Duodenal mucosa (tissue), 2 donors: ENCODE measurements at regions not wholly inside any gene's neighbourhood (a gene's known extent, or its start where the extent isn't known, plus 50 kb on each side); places are given as distances from the start of the nearest gene placed in this dataset.
"Not testable (repeated sequence)": the region's sequence is repeated elsewhere in the genome, so short reads cannot be mapped to it uniquely, and the experiment has no call there.

Source experiments
- H3K27ac ChIP-seq: one replicate; pipeline ENCODE4 v1.7.0; 2013; ENCODE audit warnings: low read depth, low read length
- H3K27me3 ChIP-seq, 2 donors: one replicate each; pipeline ENCODE4 v1.7.0; 2013; ENCODE audit warnings: low read length in 2 of 2, control low read depth in 1 of 2; ENCODE audit not compliant: insufficient read depth in 2 of 2, control insufficient read depth in 1 of 2
- H3K36me3 ChIP-seq, 2 donors: one replicate each; pipeline ENCODE4 v1.7.0; 2013; ENCODE audit warnings: low read length in 2 of 2, control low read depth in 1 of 2; ENCODE audit not compliant: insufficient read depth in 2 of 2, control insufficient read depth in 1 of 2
- H3K4me1 ChIP-seq, 2 donors: one replicate each; pipeline ENCODE4 v1.7.0; 2013; ENCODE audit warnings: low read length in 2 of 2, control low read depth in 1 of 2; ENCODE audit not compliant: insufficient read depth in 2 of 2, control insufficient read depth in 1 of 2
- H3K4me3 ChIP-seq, 2 donors: one replicate each; pipeline ENCODE4 v1.7.0; 2013; ENCODE audit warnings: low read length in 2 of 2, low read depth in 1 of 2
- H3K9ac ChIP-seq, 2 donors: one replicate each; pipeline ENCODE4 v1.7.0; 2013; ENCODE audit warnings: low read length in 2 of 2, low read depth in 1 of 2
- H3K9me3 ChIP-seq, 2 donors: one replicate each; pipeline ENCODE4 v1.7.0; 2013; ENCODE audit warnings: low read length in 2 of 2, control low read depth in 1 of 2; ENCODE audit not compliant: control insufficient read depth in 1 of 2

DNA sequence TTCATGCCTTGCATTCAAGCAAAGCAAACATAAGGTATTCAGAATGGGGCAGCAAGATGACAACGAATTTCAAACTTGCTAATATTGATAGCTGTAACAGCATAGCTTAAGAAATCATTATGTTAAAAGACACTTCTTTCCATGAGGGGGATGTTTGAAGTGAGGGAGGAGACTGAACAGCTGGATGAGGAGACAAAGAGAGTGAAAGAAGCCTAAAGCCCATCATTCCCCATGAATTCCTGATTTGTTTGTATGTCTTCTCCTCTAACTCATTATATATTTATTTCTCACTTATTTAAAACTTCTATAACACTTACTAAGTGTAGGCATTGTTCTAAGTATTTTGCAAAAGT lies 125.2 kb upstream of the PBX1 start:
- Histone ChIP-seq H3K9ac (no peak overlapping the region), H3K36me3 (no peaks in the 10 kb centered on the region), H3K27me3 (no peaks in the 10 kb centered on the region), H3K9me3 (no peaks in the 10 kb centered on the region), H3K27ac (no peak overlapping the region), H3K4me1 (no peaks in the 10 kb centered on the region), H3K4me3 (no peak overlapping the region)

DNA sequence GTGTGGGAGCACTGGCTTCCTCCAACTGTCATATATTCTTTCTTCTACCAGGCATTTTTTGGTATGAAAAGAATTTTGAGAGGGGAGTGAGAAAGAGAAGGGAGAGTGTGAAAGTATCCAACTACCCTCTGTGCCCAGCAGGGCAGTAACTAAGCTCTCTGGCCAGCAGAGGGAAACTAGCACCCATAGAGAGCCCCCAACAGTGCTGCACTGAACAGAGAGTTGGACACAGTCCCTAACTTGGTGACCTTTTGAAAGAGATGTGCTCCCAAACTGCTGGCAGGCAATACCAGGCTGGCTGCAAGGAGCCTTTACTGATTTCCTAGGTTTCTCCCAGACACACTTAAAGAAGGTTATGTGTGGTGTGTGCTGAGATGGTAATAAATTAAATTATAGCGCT lies 118.8 kb upstream of the PBX1 start:
- Histone ChIP-seq H3K4me3 (no peak overlapping the region), H3K27me3 (no peaks in the 10 kb centered on the region), H3K36me3 (no peaks in the 10 kb centered on the region), H3K9me3 (no peaks in the 10 kb centered on the region), H3K27ac (no peak overlapping the region), H3K4me1 (no peaks in the 10 kb centered on the region), H3K9ac (no peak overlapping the region)

DNA sequence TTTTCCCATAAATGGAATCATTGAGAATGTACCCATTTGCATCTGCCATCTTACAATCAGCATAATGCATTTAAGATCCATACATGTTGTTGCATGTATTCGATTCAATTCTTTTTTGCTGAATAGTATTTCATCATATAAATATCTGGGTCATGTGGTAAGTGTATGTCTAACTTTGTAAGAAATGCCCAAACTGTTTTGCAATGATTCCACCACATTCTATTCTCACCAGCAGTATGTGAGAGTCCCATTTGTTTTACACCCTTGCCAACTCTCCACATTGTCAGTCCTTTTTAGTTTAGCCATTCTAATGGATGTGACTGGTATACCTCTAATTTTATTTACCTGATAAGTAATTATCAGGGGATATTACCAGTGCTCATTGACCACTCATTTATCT lies 115.8 kb upstream of the PBX1 start:
- Histone ChIP-seq H3K9ac (no peak overlapping the region), H3K4me1 (no peaks in the 10 kb centered on the region), H3K4me3 (no peak overlapping the region), H3K27me3 (no peaks in the 10 kb centered on the region), H3K9me3 (no peaks in the 10 kb centered on the region), H3K27ac (no peak overlapping the region), H3K36me3 (no peaks in the 10 kb centered on the region)

DNA sequence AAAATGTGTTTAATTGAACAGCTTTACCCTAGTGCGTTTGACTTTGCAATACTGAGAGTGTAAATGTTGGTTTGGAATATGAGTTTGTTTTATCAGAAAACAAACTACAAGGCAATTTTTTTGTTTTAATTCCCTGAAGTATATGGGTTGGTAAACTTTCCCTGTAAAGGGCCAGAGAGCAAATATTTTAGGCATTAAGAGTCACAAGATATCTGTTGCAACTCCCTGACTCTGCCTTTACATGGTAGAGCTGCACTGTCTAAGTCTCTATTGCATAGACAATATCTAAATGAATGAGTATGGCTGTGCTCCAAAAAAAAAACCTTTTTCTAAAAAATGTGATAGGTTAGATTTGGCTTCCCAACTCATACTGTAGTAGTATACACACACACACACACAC lies 115.1 kb upstream of the PBX1 start:
- Histone ChIP-seq H3K4me1 (no peaks in the 10 kb centered on the region), H3K27me3 (no peaks in the 10 kb centered on the region), H3K9ac (no peak overlapping the region)

DNA sequence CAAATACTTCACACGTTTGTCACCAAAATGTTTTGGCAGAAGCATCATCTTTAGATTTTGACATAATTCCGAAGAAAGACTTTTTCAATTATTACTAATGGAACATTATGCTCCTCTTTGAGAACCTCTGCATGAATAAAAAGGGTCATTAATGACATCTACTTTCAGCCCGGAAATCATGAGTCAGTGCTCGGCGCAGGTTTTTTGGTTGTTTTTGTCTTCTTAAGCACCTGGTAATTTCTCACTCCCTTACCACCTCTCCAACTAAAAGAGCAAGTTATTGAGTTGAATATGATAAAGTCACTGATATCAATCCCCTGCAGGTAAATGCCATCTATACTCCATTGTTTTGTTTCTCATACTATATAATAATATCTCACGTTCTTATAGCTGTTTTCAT lies 113.0 kb upstream of the PBX1 start:
- Histone ChIP-seq H3K27me3 (no peaks in the 10 kb centered on the region), H3K4me3 (no peak overlapping the region), H3K9ac (no peak overlapping the region)

More for the DNA sequence above, 115.1 kb upstream of the PBX1 start:
- H3K36me3 ChIP-seq: no peaks in the 10 kb centered on the region
- no peaks in the 10 kb centered on the region for H3K9me3 ChIP-seq
- no peak overlapping the region for H3K4me3 ChIP-seq
- no peak overlapping the region for H3K27ac ChIP-seq

DNA sequence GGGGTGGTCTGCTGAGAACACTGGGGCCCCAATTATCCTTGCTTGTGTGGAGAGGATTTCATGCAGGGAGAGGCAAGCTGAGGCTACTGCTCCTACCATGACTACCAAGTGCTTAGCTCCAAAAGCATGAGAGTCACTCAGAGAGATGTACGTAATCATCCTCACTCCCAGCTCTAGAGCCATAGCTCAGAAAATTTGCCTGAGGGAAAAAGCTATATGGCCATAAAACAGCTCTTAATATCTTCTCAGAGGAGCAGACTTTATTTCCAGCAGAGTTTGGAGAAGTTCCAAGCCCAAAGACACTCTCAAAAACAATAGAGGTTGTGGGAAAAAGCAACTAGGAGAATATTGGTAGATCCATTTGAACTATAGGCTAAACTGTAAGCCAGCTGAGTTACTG lies 106.4 kb upstream of the PBX1 start:
- H3K4me1 ChIP-seq: no peaks in the 10 kb centered on the region
- H3K9me3 ChIP-seq: no peaks in the 10 kb centered on the region
- H3K4me3 ChIP-seq: no peak overlapping the region

More for the DNA sequence above, 113.0 kb upstream of the PBX1 start:
- H3K27ac ChIP-seq: no peak overlapping the region
- H3K9me3 ChIP-seq: no peaks in the 10 kb centered on the region
- no peaks in the 10 kb centered on the region for H3K4me1 ChIP-seq
- H3K36me3 ChIP-seq: no peaks in the 10 kb centered on the region

DNA sequence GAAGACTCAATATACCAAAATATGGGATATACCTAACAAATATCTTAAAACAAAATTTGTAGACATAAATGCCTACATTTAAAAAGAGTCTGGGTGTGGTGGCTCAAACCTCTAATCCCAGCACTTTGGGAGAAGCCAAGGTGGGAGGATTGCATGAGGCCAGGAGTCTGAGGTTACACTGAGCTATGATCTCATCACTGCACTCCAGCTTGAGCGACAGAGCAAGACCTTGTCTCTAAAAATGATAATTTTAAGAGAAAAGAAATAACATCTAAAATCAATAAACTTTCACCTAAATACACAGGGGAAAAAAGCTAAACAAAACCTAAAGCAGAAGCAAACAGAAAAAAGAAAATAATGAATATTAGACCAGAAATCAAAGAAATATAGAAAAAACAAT lies 102.7 kb upstream of the PBX1 start:
- H3K27ac ChIP-seq: no peak overlapping the region
- H3K9ac ChIP-seq: no peak overlapping the region
- no peaks in the 10 kb centered on the region for H3K9me3 ChIP-seq
- H3K4me1 ChIP-seq: no peaks in the 10 kb centered on the region
- no peak overlapping the region for H3K4me3 ChIP-seq
- no peaks in the 10 kb centered on the region for H3K27me3 ChIP-seq
- no peaks in the 10 kb centered on the region for H3K36me3 ChIP-seq

More for the DNA sequence above, 106.4 kb upstream of the PBX1 start:
- Histone ChIP-seq H3K27me3 (no peaks in the 10 kb centered on the region), H3K36me3 (no peaks in the 10 kb centered on the region), H3K9ac (no peak overlapping the region), H3K27ac (no peak overlapping the region)

DNA sequence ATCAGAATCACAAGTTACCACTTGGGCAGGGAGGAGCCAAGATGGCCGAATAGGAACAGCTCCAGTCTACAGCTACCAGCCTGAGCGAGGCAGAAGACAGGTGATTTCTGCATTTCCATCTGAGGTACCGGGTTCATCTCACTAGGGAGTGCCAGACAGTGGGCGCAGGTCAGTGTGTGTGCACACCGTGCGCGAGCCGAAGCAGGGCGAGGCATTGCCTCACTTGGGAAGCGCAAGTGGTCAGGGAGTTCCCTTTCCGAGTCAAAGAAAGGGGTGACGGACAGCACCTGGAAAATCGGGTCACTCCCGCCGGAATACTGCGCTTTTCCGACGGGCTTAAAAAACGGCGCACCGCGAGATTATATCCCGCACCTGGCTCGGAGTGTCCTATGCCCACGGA lies 99.8 kb upstream of the PBX1 start:
- H3K9me3 ChIP-seq, H3K9ac ChIP-seq, H3K27me3 ChIP-seq, H3K36me3 ChIP-seq, H3K27ac ChIP-seq, H3K4me1 ChIP-seq, H3K4me3 ChIP-seq: not testable (repeated sequence)

DNA sequence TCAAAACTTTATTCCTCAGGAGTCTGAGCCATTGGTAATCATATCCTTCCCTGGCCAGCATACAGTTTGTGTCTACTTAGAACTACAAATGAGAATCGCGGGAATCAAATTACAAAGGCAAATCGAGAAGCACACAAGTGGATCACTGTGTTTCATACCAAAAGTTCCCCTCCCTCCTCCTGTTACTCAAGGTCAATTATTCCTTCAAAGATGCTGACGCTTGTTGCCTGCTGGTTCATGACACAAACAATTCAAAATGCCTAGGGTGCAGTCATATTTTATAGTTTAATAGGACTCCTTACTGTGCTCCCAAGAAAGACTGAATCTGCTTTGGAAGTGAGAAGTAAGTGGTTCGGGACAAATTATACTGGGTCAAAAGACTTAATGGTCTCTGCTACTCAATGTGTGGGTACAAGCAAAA lies 93.0 kb upstream of the PBX1 start:
- Histone ChIP-seq H3K4me1 (no peaks in the 10 kb centered on the region), H3K36me3 (no peaks in the 10 kb centered on the region), H3K4me3 (no peak overlapping the region)

DNA sequence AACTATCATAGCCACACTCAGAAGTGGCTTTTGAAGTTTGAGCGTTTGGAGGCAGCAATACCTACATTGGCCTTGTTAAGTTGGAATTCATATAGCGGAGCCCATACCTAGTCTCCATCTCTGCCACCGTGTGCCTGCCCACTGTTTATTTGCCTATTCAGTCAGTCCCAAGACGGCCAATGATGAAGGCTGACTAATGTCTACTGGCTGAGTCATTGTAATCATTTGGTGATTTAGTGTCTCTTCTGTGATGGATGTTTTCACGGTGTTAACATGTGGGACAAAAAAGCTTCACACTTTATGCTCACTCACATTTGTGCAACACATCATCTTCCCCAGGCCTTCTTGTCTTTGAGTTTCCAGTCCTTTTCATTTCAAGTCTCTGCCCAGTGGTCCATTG lies 92.6 kb upstream of the PBX1 start:
- Histone ChIP-seq H3K9me3 (no peaks in the 10 kb centered on the region), H3K4me3 (no peak overlapping the region), H3K36me3 (no peaks in the 10 kb centered on the region), H3K4me1 (no peaks in the 10 kb centered on the region), H3K9ac (no peak overlapping the region), H3K27ac (no peak overlapping the region), H3K27me3 (no peaks in the 10 kb centered on the region)

More for the DNA sequence above, 93.0 kb upstream of the PBX1 start:
- H3K9ac ChIP-seq: no peak overlapping the region
- H3K9me3 ChIP-seq: no peaks in the 10 kb centered on the region
- no peaks in the 10 kb centered on the region for H3K27me3 ChIP-seq
- no peak overlapping the region for H3K27ac ChIP-seq

DNA sequence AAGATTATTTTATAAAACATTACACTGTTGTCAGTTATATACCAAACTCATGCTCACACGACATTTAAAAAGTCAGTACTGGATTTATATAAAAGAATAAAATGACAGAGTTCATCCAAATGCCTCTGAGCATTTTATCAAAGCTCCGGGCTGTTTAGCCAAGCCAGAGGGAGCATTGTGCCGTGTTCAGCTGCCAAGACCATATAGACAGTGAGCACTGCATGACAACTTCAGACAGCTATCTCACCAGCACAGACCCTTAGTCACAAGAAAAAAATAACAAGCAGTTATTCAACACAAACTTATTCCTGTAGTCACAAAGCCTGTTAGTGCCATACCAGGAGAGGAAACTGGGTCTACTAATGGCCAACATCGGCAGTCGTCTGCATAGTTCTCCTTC lies 88.0 kb upstream of the PBX1 start:
- no peaks in the 10 kb centered on the region for H3K4me1 ChIP-seq

More for the DNA sequence above, 88.0 kb upstream of the PBX1 start:
- Histone ChIP-seq H3K9ac (no peak overlapping the region), H3K27ac (no peak overlapping the region), H3K27me3 (no peaks in the 10 kb centered on the region), H3K9me3 (no peaks in the 10 kb centered on the region), H3K36me3 (no peaks in the 10 kb centered on the region), H3K4me3 (no peak overlapping the region)
